GM12878 (cell line): ENCODE measurements at regions not wholly inside any gene's neighbourhood (a gene's known extent, or its start where the extent isn't known, plus 50 kb on each side); places are given as distances from the start of the nearest gene placed in this dataset.

Experiments used
- ATAC-seq: fragments of 200-7000 bp; cut with Tn5 transposase; 3 replicates; pipeline ENCODE4 v1.9.1; 2020; ENCODE audit warnings: mild to moderate bottlenecking, moderate library complexity
- BruUV-seq: library from RNA; stranded (reverse); fragments of 400-500 nt; replicated peaks from 2 replicates; lab custom pipeline; 2021; lab: Mats Ljungman, UMichigan
- CTCF ChIA-PET: fragments of 300-600 bp; sonication (Branson Sonifier 250); formaldehyde crosslinking; extraction: SDS; loops from one replicate; lab custom pipeline; 2021; ENCODE audit warnings: inconsistent platforms; lab: Yijun Ruan, JAX
- POLR2A ChIA-PET: fragments of 350-600 bp; formaldehyde crosslinking; extraction: SDS; loops from one replicate; lab custom pipeline; 2021; ENCODE audit warnings: inconsistent platforms; lab: Charles Lee
- RAD21 ChIA-PET: fragments of 300-600 bp; sonication (Branson Sonifier 250); formaldehyde crosslinking; loops from one replicate; lab custom pipeline; 2023; ENCODE audit warnings: antibody characterized with exemption; ENCODE audit not compliant: unreplicated experiment; lab: Charles Lee
- SMC1A ChIA-PET: fragments of 300-600 bp; sonication (Branson Sonifier 250); formaldehyde crosslinking; loops from one replicate; lab custom pipeline; 2023; ENCODE audit not compliant: unreplicated experiment, uncharacterized antibody; lab: Charles Lee
- DNase-seq: peaks from one replicate; pipeline ENCODE4 v3.0.0-alpha.2; 2011; ENCODE audit warnings: low read depth, low spot score
- FAIRE-seq: peaks from 3 replicates; lab custom pipeline; 2011; peaks lifted over from hg19 to GRCh38; lab: Jason Lieb, UNC
- H2AFZ ChIP-seq: 2 replicates; pipeline ENCODE4 v1.6.0; 2011; ENCODE audit warnings: low read depth, low read length, control low read depth; ENCODE audit not compliant: control insufficient read depth
- H3K27ac ChIP-seq: 2 replicates; pipeline ENCODE4 v1.5.1; 2011; ENCODE audit warnings: control low read depth; ENCODE audit not compliant: control insufficient read depth, insufficient read depth
- H3K27me3 ChIP-seq, 2 experiments: replicated peaks in 1 of 2; 2 replicates each; pipeline versions ENCODE4 v1.6.0 to v1.6.1; 2011; ENCODE audit warnings: low read length in 1 of 2; ENCODE audit not compliant: control insufficient read depth in 2 of 2, insufficient read depth in 2 of 2
- H3K36me3 ChIP-seq, 2 experiments: 2 replicates each; pipeline ENCODE4 v1.5.1; 2011; ENCODE audit warnings: low read length in 1 of 2; ENCODE audit not compliant: control insufficient read depth in 2 of 2, insufficient read depth in 2 of 2
- H3K4me1 ChIP-seq: 2 replicates; pipeline ENCODE4 v1.6.1; 2011; ENCODE audit warnings: mild to moderate bottlenecking, low read length, moderate library complexity, mixed read lengths; ENCODE audit not compliant: control insufficient read depth, insufficient read depth
- H3K4me2 ChIP-seq: 2 replicates; pipeline ENCODE4 v1.6.0; 2011; ENCODE audit warnings: control low read depth; ENCODE audit not compliant: control insufficient read depth, insufficient read depth
- H3K4me3 ChIP-seq: fragments of 200-600 bp; sonication (generic); 2 replicates; pipeline ENCODE4 v1.5.1; 2016
- H3K79me2 ChIP-seq: 2 replicates; pipeline ENCODE4 v1.6.0; 2011; ENCODE audit warnings: low read length; ENCODE audit not compliant: control insufficient read depth, insufficient read depth
- H3K9ac ChIP-seq: 2 replicates; pipeline ENCODE4 v1.8.0; 2011; ENCODE audit warnings: low read length, control low read depth, mixed read lengths; ENCODE audit not compliant: control insufficient read depth, insufficient read depth
- H3K9me3 ChIP-seq: replicated peaks from 3 replicates; pipeline ENCODE4 v1.5.1; 2011; ENCODE audit warnings: mild to moderate bottlenecking, low read length; ENCODE audit not compliant: control insufficient read depth, insufficient read depth
- H4K20me1 ChIP-seq: 2 replicates; pipeline ENCODE4 v1.6.0; 2011; ENCODE audit not compliant: control insufficient read depth, insufficient read depth
- FOXK2 ChIP-seq: fragments of 450-650 bp; IDR thresholded peaks from 2 replicates; pipeline ENCODE4 v1.6.1; 2017; ENCODE audit warnings: mild to moderate bottlenecking, moderate library complexity
- IKZF2 ChIP-seq, 2 experiments: fragments of 450-650 bp; IDR thresholded peaks; 2 replicates each; pipeline ENCODE4 v1.6.1; 2017; ENCODE audit warnings: mild to moderate bottlenecking in 2 of 2, moderate library complexity in 2 of 2
- KDM1A ChIP-seq: fragments of 200-600 bp; sonication (generic); IDR thresholded peaks from 2 replicates; pipeline ENCODE4 v1.6.1; 2016; ENCODE audit warnings: borderline replicate concordance
- SMAD5 ChIP-seq: IDR thresholded peaks from 2 replicates; pipeline ENCODE4 v1.6.1; 2016; ENCODE audit warnings: antibody characterized with exemption, low read depth
- SREBF2 ChIP-seq: IDR thresholded peaks from 2 replicates; pipeline ENCODE4 v1.6.1; 2012; ENCODE audit warnings: mild to moderate bottlenecking, low read length
- TCF12 ChIP-seq: IDR thresholded peaks from 2 replicates; pipeline ENCODE4 v1.6.1; 2011; ENCODE audit warnings: low read depth, mild to moderate bottlenecking, low read length
- TCF3 ChIP-seq: IDR thresholded peaks from 2 replicates; pipeline ENCODE4 v1.6.1; 2012; ENCODE audit warnings: low read depth, mild to moderate bottlenecking, low read length, borderline replicate concordance; ENCODE audit not compliant: insufficient read depth
- WGBS: methylation state at CpG from one replicate; pipeline ENCODE4 v1.1.6; 2016; ENCODE audit warnings: low lambda C conversion rate; ENCODE audit not compliant: insufficient replicate concordance, insufficient coverage; ENCODE audit errors: missing lambda C conversion rate; 5-methylcytosine and 5-hydroxymethylcytosine counted together
- in situ Hi-C: fragments of 300-500 bp; cut with MboI; formaldehyde crosslinking; loops from 9 replicates; pipeline ENCODE4 v1.14.3; 2018; ENCODE audit warnings: mixed read lengths
- intact Hi-C: fragments of 100-400 bp; cut with micrococcal nuclease; formaldehyde crosslinking; loops from one replicate; pipeline ENCODE4 v1.14.2; 2022; ENCODE audit not compliant: unreplicated experiment
- TF ChIP-seq, protein P1 (sequence below): fragments of 450-650 bp; IDR thresholded peaks from 2 replicates; pipeline ENCODE4 v1.6.1; 2014; ENCODE audit warnings: mild to moderate bottlenecking

DNA sequence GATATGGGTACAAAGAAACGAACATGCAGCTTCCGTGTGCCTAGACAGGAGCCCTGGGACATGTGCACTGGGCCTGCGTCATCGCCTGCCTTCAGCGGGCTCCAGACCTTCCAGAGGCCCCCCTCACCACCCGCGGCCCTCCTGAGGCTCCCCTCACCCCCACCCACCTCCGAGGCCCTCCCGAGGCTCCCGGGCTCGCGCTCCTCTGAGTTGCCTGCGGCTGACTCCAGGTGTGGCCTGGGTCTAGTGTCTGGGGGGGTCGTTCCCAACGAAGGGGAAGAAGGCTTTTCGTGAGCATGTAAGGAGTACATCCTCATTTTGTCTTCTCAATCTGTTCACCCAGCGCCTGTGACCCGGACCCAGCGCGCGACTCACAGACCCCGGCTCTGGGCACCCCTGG lies 177.3 kb upstream of the ZNF32 start:
- H4K20me1 ChIP-seq: no peaks in the 10 kb centered on the region
- no peaks in the 10 kb centered on the region; the same call in 2 of the 3 replicates for H3K9me3 ChIP-seq
- no peak overlapping the region for H2AFZ ChIP-seq
- H3K4me3 ChIP-seq: no peak overlapping the region
- SMC1A ChIA-PET: interaction anchor here (1.3 kb wide), 1 partner anchor 9 kb away, joined by 3 read pairs; no protein-coding TSS in a partner anchor
- no peaks in the 10 kb centered on the region for H3K36me3 ChIP-seq
- H3K27me3 ChIP-seq: no peaks in the 10 kb centered on the region; a peak in 1 of 4 replicates
- H3K27ac ChIP-seq: no peak overlapping the region
- no peak for DNase-seq
- ATAC-seq: no peak
- no peak for FAIRE-seq
- H3K79me2 ChIP-seq: no peaks in the 10 kb centered on the region
- WGBS: 67% methylated on average over 22 of the region's 22 CpGs
- intact Hi-C loops: no loop called here
- CTCF ChIA-PET: interaction anchor here (0.6 to 0.9 kb wide), 2 partner anchors 136 to 483 kb away, joined by 3 to 5 read pairs; no protein-coding TSS in a partner anchor
- H3K9ac ChIP-seq: no peak overlapping the region
- in situ Hi-C loops: no loop called here
- BruUV-seq: no TSS peak
- POLR2A ChIA-PET: no interaction called here
- no peaks in the 10 kb centered on the region for H3K4me1 ChIP-seq
- RAD21 ChIA-PET: no interaction called here
- no peak overlapping the region for H3K4me2 ChIP-seq
- TF ChIP-seq SREBF2 (no peak), IKZF2 (IDR thresholded peaks at IDR 0.05) (no peak)
- TF ChIP-seq, protein P1, sequence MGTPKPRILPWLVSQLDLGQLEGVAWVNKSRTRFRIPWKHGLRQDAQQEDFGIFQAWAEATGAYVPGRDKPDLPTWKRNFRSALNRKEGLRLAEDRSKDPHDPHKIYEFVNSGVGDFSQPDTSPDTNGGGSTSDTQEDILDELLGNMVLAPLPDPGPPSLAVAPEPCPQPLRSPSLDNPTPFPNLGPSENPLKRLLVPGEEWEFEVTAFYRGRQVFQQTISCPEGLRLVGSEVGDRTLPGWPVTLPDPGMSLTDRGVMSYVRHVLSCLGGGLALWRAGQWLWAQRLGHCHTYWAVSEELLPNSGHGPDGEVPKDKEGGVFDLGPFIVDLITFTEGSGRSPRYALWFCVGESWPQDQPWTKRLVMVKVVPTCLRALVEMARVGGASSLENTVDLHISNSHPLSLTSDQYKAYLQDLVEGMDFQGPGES: no peak
- TF ChIP-seq, all 136 proteins: peak for 0

DNA sequence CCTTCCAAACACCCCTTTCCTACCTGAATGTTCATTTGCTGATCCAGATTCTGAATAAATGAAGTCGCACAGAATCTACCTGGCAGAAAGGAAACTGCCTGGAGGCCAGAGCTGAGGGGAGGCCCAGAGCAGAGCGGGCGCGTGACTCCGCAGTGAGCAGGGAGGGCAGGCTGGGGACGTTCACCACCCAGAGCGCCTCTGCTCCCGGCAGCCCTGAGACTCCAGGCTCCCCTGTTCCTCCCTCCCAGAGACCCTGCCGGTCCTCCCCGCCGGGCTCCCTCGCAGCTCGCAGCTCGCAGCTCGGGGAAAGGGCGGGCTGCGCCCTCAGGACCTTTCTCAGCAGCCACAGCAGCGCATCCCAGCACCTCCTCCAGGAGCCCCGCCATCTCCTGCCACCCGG lies 176.7 kb upstream of the ZNF32 start:
- Histone ChIP-seq H3K9ac (no peak overlapping the region), H2AFZ (no peak overlapping the region), H3K4me3 (no peak overlapping the region), H3K4me1 (no peaks in the 10 kb centered on the region), H3K79me2 (no peaks in the 10 kb centered on the region), H3K27me3 (no peaks in the 10 kb centered on the region; a peak in 1 of 4 replicates), H3K27ac (no peak overlapping the region), H3K9me3 (no peaks in the 10 kb centered on the region; the same call in 2 of the 3 replicates), H4K20me1 (no peaks in the 10 kb centered on the region), H3K36me3 (no peaks in the 10 kb centered on the region), H3K4me2 (no peak overlapping the region)
- RAD21 ChIA-PET: no interaction called here
- in situ Hi-C loops (no loop called here), intact Hi-C loops (no loop called here)
- no TSS peak for BruUV-seq
- FAIRE-seq (no peak), ATAC-seq (no peak), DNase-seq (no peak)
- TF ChIP-seq FOXK2 (no peak), SMAD5 (no peak), TCF3 (no peak), TCF12 (no peak), KDM1A (no peak)
- CTCF ChIA-PET: interaction anchor here (0.9 kb wide), 1 partner anchor 135 kb away, joined by 5 read pairs; no protein-coding TSS in a partner anchor
- 78% methylated on average over 9 of the region's 20 CpGs for WGBS
- SMC1A ChIA-PET: interaction anchor here (1.2 to 1.3 kb wide), 2 partner anchors 8 to 25 kb away, joined by 3 read pairs; no protein-coding TSS in a partner anchor
- POLR2A ChIA-PET: no interaction called here
